ENCODE measurements at regions not wholly inside any gene's neighbourhood (a gene's known extent, or its start where the extent isn't known, plus 50 kb on each side); places are given as distances from the start of the nearest gene placed in this dataset.
"Not testable (repeated sequence)": the region's sequence is repeated elsewhere in the genome, so short reads cannot be mapped to it uniquely, and the experiment has no call there.

- not testable (repeated sequence) for TF ChIP-seq EZH2 (IDR thresholded peaks at IDR 0.05; ENCODE audit: borderline replicate concordance, low read depth, low read length, severe bottlenecking); POLR2AphosphoS5 (IDR thresholded peaks at IDR 0.05; ENCODE audit: insufficient read depth, low read depth, low read length); CTCF (IDR thresholded peaks at IDR 0.05; ENCODE audit: extremely low read depth in 1 of 2, insufficient read depth in 1 of 2, low read depth in 1 of 2, low read length in 2 of 2); MAX (IDR thresholded peaks at IDR 0.05; ENCODE audit: insufficient read depth, insufficient read length)
Measured at GRCh38 chr3:31204796-31205056, 310.3 kb upstream of the GADL1 start.

Data from endothelial cell of umbilical vein (primary cell).